HepG2 (cell line): ENCODE measurements at regions not wholly inside any gene's neighbourhood (a gene's known extent, or its start where the extent isn't known, plus 50 kb on each side); places are given as distances from the start of the nearest gene placed in this dataset.

Experiments
- ATAC-seq: fragments of 200-7000 bp; cut with Tn5 transposase; 3 replicates; pipeline ENCODE4 v1.9.1; 2020; ENCODE audit warnings: mild to moderate bottlenecking, moderate library complexity
- BruUV-seq: library from RNA; stranded (reverse); fragments of 400-500 nt; replicated peaks from 2 replicates; lab custom pipeline; 2021; lab: Mats Ljungman, UMichigan
- CTCF ChIA-PET: fragments of 300-600 bp; formaldehyde crosslinking; extraction: SDS; loops from one replicate; lab custom pipeline; 2021; ENCODE audit warnings: low total read pairs, inconsistent platforms, low intra/inter-chr PET ratio; lab: Yijun Ruan, JAX
- POLR2A ChIA-PET: fragments of 350-600 bp; sonication (Branson Sonifier 250); formaldehyde crosslinking; loops from one replicate; lab custom pipeline; 2020; ENCODE audit warnings: antibody characterized with exemption, inconsistent platforms; lab: Yijun Ruan, JAX
- DNase-seq: peaks from one replicate; pipeline ENCODE4 v3.0.0-alpha.2; 2015; ENCODE audit warnings: low spot score
- FAIRE-seq: peaks from 3 replicates; lab custom pipeline; 2011; peaks lifted over from hg19 to GRCh38; lab: Jason Lieb, UNC
- H2AFZ ChIP-seq: one replicate; pipeline ENCODE4 v1.6.1; 2011; ENCODE audit warnings: low read length, inconsistent platforms
- H3K27ac ChIP-seq: fragments of 300-600 bp; 3 replicates; pipeline ENCODE4 v1.8.0; 2011; ENCODE audit warnings: mixed run types, mild to moderate bottlenecking, mixed read lengths, low read length, inconsistent platforms; ENCODE audit not compliant: insufficient read depth; ENCODE audit errors: extremely low read length
- H3K27me3 ChIP-seq, 2 experiments: fragments of 200-600 bp in 1 of 2; 2 replicates in 1 of 2; 3 replicates in 1 of 2; pipeline versions ENCODE4 v1.6.0 to v1.8.0; 2011; ENCODE audit warnings: low read length in 2 of 2, mild to moderate bottlenecking in 2 of 2, moderate library complexity in 2 of 2, inconsistent platforms in 1 of 2; ENCODE audit not compliant: insufficient read depth in 2 of 2, control insufficient read depth in 1 of 2
- H3K36me3 ChIP-seq, 2 experiments: fragments of 200-600 bp in 1 of 2; replicated peaks in 1 of 2; 2 replicates in 1 of 2; 3 replicates in 1 of 2; pipeline versions ENCODE4 v1.5.1 to v1.8.0; 2011; ENCODE audit warnings: low read length in 2 of 2, inconsistent platforms in 1 of 2; ENCODE audit not compliant: insufficient read depth in 2 of 2, control insufficient read depth in 1 of 2
- H3K4me1 ChIP-seq: 2 replicates; pipeline ENCODE4 v1.5.1; 2012; ENCODE audit warnings: low read length, inconsistent platforms; ENCODE audit not compliant: insufficient read depth
- H3K4me2 ChIP-seq: 2 replicates; pipeline ENCODE4 v1.6.0; 2011; ENCODE audit warnings: low read depth, low read length, inconsistent platforms
- H3K4me3 ChIP-seq, 3 experiments: fragments of 200-600 bp in 1 of 3; sonication (generic), shearing (Covaris generic) in 1 of 3; replicated peaks in 1 of 3; 2 replicates each; pipeline ENCODE4 v1.5.1; 2011 to 2016; ENCODE audit warnings: low read length in 3 of 3, inconsistent platforms in 2 of 3, low read depth in 2 of 3, mild to moderate bottlenecking in 2 of 3, control low read depth in 1 of 3, mixed read lengths in 1 of 3; ENCODE audit not compliant: insufficient read depth in 1 of 3
- H3K79me2 ChIP-seq: one replicate; pipeline ENCODE4 v1.6.1; 2011; ENCODE audit warnings: low read length, inconsistent platforms; ENCODE audit not compliant: insufficient read depth
- H3K9ac ChIP-seq: 2 replicates; pipeline ENCODE4 v1.6.0; 2011; ENCODE audit warnings: mild to moderate bottlenecking, low read depth, low read length, inconsistent platforms; ENCODE audit not compliant: insufficient read depth
- H3K9me3 ChIP-seq: 2 replicates; pipeline ENCODE4 v1.5.1; 2012; ENCODE audit warnings: mild to moderate bottlenecking, low read length
- H4K20me1 ChIP-seq: 2 replicates; pipeline ENCODE4 v1.6.0; 2011; ENCODE audit warnings: inconsistent platforms, mild to moderate bottlenecking, low read length, moderate library complexity; ENCODE audit not compliant: insufficient read depth
- ATF5 ChIP-seq: sonication (generic); formaldehyde crosslinking; IDR thresholded peaks from 2 replicates; pipeline ENCODE4 v1.4.0; 2020; ENCODE audit warnings: mild to moderate bottlenecking, low read depth, missing genetic modification reagents
- BCLAF1 ChIP-seq: fragments of 450-650 bp; IDR thresholded peaks from 2 replicates; pipeline ENCODE4 v1.6.1; 2017; ENCODE audit warnings: mild to moderate bottlenecking
- LCORL ChIP-seq, 2 experiments: fragments of 450-650 bp in 1 of 2; sonication (generic) in 1 of 2; formaldehyde crosslinking in 1 of 2; IDR thresholded peaks; 2 replicates each; pipeline versions ENCODE4 v1.5.0 to v1.6.1; 2017 to 2020; ENCODE audit warnings: antibody characterized with exemption in 1 of 2, missing genetic modification reagents in 1 of 2
- PLSCR1 ChIP-seq: sonication (generic); formaldehyde crosslinking; IDR thresholded peaks from 2 replicates; pipeline ENCODE4 v1.5.0; 2020; ENCODE audit warnings: missing genetic modification reagents, mild to moderate bottlenecking, borderline replicate concordance
- SAP130 ChIP-seq: IDR thresholded peaks from 2 replicates; pipeline ENCODE4 v1.6.1; 2016; ENCODE audit warnings: low read depth
- TCF7 ChIP-seq: sonication (generic); IDR thresholded peaks from 2 replicates; pipeline ENCODE4 v1.6.1; 2016; ENCODE audit warnings: antibody characterized with exemption, low read depth
- TFDP1 ChIP-seq: IDR thresholded peaks from 2 replicates; pipeline ENCODE4 v1.6.1; 2016; ENCODE audit warnings: missing compliant biosample characterization, missing genetic modification reagents, borderline replicate concordance
- YEATS4 ChIP-seq: sonication (generic); formaldehyde crosslinking; IDR thresholded peaks from 2 replicates; pipeline ENCODE4 v1.4.0; 2020; ENCODE audit warnings: missing genetic modification reagents, borderline replicate concordance
- ZMYM2 ChIP-seq: sonication (generic); formaldehyde crosslinking; IDR thresholded peaks from 2 replicates; pipeline ENCODE4 v1.8.0; 2022; ENCODE audit warnings: mild to moderate bottlenecking, missing genetic modification reagents
- ZNF224 ChIP-seq: sonication (generic); formaldehyde crosslinking; IDR thresholded peaks from 2 replicates; pipeline ENCODE4 v1.5.0; 2020; ENCODE audit warnings: mild to moderate bottlenecking, missing genetic modification reagents
- ZNF354B ChIP-seq: sonication (generic); formaldehyde crosslinking; IDR thresholded peaks from 2 replicates; pipeline ENCODE4 v1.8.0; 2022; ENCODE audit warnings: mild to moderate bottlenecking, missing genetic modification reagents
- ZNF800 ChIP-seq: sonication (generic); formaldehyde crosslinking; IDR thresholded peaks from 2 replicates; pipeline ENCODE4 v1.4.0; 2020; ENCODE audit warnings: missing genetic modification reagents
- ZXDC ChIP-seq: sonication (generic); formaldehyde crosslinking; IDR thresholded peaks from 2 replicates; pipeline ENCODE4 v1.5.0; 2020; ENCODE audit warnings: mild to moderate bottlenecking, missing genetic modification reagents
- WGBS: methylation state at CpG from one replicate; pipeline ENCODE4 v1.1.6; 2017; ENCODE audit warnings: low lambda C conversion rate; 5-methylcytosine and 5-hydroxymethylcytosine counted together
- in situ Hi-C: cut with HindIII; loops from 2 replicates; pipeline ENCODE4 v1.10.0; 2017; ENCODE audit warnings: low pct_unique_long_range_greater_than_20kb; ENCODE audit not compliant: extremely low pct_ligation_motif_present
- intact Hi-C: fragments of 100-400 bp; cut with micrococcal nuclease; formaldehyde crosslinking; loops from one replicate; pipeline ENCODE4 v1.10.0; 2022; ENCODE audit not compliant: unreplicated experiment

GRCh38 chr16:86067516-86067915 is 168.6 kb downstream of the IRF8 start (continued):
- TF ChIP-seq BCLAF1: no peak
- TF ChIP-seq ZMYM2 (CRISPR knock-in tag): no peak
- no peak for TF ChIP-seq TCF7

GRCh38 chr16:86067936-86068335 is 169.0 kb downstream of the IRF8 start:
- ChIA-PET POLR2A (no interaction called here), CTCF (no interaction called here)
- no peaks in the 10 kb centered on the region for H3K4me1 ChIP-seq
- intact Hi-C loops: no loop called here
- DNase-seq (no peak), ATAC-seq (no peak), FAIRE-seq (no peak)
- H3K27me3 ChIP-seq: peaks cover 0 to 41% of the 10 kb centered on the region in 2 experiments; a peak in 2 of 5 replicates
- in situ Hi-C loops: no loop called here
- no peaks in the 10 kb centered on the region for H3K9me3 ChIP-seq
- no peak overlapping the region for H3K9ac ChIP-seq
- H3K79me2 ChIP-seq: no peaks in the 10 kb centered on the region
- H3K36me3 ChIP-seq: no peaks in the 10 kb centered on the region
- peaks cover 4% of the 10 kb centered on the region; the same call in 1 of the 2 replicates for H4K20me1 ChIP-seq
- no peak overlapping the region for H3K4me2 ChIP-seq
- 28% methylated on average over 7 of the region's 8 CpGs for WGBS
- no TSS peak for BruUV-seq
- H2AFZ ChIP-seq: no peak overlapping the region
- no peak overlapping the region for H3K4me3 ChIP-seq
- H3K27ac ChIP-seq: no peak overlapping the region
- no peak for TF ChIP-seq LCORL (IDR thresholded peaks at IDR 0.05)
- TF ChIP-seq LCORL (CRISPR knock-in tag; IDR thresholded peaks at IDR 0.05): no peak
- no peak for TF ChIP-seq ZNF800 (CRISPR knock-in tag)
- TF ChIP-seq ATF5 (CRISPR knock-in tag): no peak
- TF ChIP-seq TFDP1 (CRISPR knock-in tag): no peak
- TF ChIP-seq ZNF354B: no peak
- no peak for TF ChIP-seq SAP130
- TF ChIP-seq PLSCR1 (CRISPR knock-in tag): no peak
- TF ChIP-seq ZNF224: no peak
- no peak for TF ChIP-seq YEATS4 (CRISPR knock-in tag)
- TF ChIP-seq ZXDC (CRISPR knock-in tag): no peak
